ENCODE measurements at regions not wholly inside any gene's neighbourhood (a gene's known extent, or its start where the extent isn't known, plus 50 kb on each side); places are given as distances from the start of the nearest gene placed in this dataset.

- DNase-seq (ENCODE audit: low spot score) = no peak
Measured at GRCh38 chr6:14713008-14713960, 532.6 kb upstream of the JARID2 start.

- DNase-seq (ENCODE audit: low spot score) = no peak
Measured at GRCh38 chr6:14713966-14714631, 531.8 kb upstream of the JARID2 start.

GRCh38 chr6:14715076-14715475 is 530.8 kb upstream of the JARID2 start:
- no peak for DNase-seq (ENCODE audit: low spot score)

GRCh38 chr6:14716499-14717146 is 529.2 kb upstream of the JARID2 start:
- no peak for DNase-seq (ENCODE audit: low spot score)

DNA sequence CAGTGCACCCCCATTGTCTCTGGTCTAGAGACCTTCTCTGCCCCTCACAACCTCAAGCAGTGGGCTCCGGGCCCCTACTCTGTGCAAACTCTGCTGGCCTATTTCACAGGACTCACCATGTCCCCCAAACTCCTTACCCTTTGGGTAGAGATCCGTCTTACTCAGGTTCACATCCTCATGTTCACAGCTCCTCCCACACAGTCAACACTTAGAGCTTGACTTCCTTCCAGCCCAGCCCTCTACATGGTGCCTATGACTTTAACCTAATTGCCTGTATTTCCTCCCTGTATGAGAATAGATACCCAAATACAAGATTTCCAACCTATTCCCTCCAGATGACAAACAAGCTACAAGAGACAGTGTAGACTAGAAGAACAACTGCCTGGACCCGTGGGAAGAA is 528.6 kb upstream of the JARID2 start:
- no peak for DNase-seq (ENCODE audit: low spot score)

DNA sequence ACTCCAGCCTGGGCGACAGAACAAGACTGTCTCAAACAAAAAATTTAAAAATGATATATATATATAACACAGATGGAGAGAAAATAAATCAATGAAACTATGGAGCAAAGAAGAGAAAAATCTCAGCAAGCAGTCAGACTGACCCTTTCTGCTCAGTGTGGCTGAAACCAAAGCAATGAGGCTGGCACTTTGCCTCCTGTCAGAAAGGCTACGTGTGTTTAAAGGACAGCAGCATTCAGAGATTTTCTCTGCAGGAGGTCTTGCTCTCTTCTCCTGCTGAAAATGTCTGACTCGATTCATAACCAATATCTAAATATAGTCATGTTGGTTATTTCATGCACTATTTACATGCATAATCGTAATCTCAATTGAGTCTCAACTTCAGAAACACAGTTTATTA is 527.0 kb upstream of the JARID2 start:
- DNase-seq (ENCODE audit: low spot score) = no peak

DNA sequence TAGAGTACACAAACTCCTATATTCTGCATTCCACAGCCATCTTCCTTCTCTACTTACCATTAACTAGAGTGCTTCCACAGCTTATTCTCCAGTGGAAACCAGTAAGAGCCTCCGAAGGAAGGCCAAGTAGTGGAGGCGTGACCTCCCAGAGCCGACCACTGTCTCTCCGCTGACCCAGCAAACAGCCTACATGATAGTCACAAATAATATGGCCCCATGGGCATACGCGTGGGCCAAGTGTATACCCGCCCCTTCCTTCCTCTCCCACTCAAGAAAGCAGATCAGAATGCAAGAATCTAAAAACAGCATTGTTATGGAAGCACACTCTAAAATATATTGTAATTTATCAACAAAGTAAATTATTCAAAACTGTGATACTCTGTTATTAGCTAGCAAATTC is 526.6 kb upstream of the JARID2 start:
- DNase-seq (ENCODE audit: low spot score) = no peak

DNA sequence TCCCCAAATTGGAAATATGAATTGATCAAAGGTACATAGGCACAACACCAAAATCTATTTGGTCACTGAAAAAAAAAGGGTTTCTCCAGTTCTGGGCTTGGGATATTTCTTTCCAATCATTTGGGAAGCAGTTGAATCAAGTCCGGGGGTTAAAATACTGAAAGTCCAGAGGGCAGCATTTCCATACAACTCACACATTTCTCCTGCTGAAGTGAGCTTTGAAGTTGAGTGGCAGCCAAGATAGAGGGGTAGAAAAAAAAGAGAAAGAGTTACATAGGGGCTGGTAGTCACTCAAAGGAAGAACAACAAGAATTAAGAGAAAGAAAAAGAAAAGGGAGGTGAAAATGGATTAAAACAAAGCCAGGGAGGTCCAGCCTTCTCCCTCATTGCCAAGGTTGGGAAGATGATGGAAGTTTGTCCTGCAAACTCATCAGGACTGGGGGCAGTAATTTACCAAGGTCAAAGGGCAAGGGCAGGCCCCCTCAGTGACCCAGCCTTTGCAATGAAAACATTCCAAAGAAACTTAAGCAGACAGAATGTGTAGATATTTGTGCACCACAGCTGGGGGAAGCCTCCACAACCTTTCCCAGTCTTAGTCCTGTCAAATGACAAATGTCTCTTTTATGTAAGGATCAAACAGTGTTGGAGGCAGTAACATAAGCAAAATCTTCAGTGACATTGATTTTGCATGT is 525.3 kb upstream of the JARID2 start:
- no peak for DNase-seq (ENCODE audit: low spot score)

DNA sequence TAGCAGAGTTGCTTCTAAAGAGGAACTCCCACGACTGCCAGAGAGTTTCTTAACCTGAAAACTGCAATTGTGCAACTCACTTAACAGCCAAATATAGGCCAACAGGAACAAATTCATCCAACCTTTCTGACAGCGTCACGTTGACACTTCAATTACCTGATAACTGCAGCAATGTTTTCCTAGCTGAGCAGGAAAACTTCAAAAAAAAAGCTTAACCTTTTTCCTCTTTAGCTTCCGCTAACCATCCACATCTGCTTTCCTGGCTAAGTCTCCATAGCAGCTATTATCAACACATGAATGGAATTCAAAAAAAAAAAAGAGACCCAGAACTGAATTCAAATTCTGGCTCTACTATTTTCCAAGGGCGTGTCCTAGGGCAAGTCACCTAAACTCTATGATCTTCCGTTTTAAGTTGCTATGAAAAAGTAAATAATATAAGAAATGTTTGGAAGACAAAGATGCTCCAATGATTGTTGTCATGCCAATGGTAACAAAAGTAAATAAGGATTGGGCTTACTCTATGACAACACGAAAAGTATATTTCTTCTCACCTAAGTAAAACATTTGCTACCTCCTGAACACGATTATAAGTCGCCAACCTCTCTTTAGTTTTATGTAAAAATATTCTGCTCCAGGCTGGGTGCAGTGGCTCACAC is 524.6 kb upstream of the JARID2 start:
- DNase-seq (ENCODE audit: low spot score) = no peak

- DNase-seq (ENCODE audit: low spot score) = no peak
Measured at GRCh38 chr6:14722001-14722562, 523.8 kb upstream of the JARID2 start.

- DNase-seq (ENCODE audit: low spot score) = no peak
Measured at GRCh38 chr6:14722704-14723103, 523.2 kb upstream of the JARID2 start.

DNA sequence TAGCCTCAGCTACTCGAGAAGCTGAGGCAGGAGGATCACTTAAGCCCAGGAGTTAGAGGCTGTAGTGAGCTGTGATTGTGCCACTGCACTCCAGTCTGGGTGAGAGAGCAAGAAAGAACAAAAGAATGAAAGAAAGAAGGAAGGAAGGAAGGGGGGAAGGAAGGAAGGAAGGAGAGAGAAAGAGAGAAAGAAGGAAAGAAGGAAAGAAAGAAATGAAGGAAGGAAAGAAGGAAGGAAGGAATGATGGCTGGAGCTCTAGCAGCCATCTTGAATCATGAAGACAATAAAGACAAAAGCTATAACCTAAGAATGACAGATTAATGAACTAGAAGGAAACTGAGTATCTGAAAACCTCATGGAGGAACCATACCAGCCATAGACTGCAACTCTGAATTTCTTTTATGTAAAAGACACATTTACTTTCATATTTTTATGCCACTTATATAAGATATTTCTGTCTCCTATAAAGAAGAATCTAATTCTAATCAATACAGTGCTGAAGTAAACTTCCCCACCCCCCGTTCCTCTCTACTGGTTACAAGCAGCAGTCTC is 522.3 kb upstream of the JARID2 start:
- no peak for DNase-seq (ENCODE audit: low spot score)

DNA sequence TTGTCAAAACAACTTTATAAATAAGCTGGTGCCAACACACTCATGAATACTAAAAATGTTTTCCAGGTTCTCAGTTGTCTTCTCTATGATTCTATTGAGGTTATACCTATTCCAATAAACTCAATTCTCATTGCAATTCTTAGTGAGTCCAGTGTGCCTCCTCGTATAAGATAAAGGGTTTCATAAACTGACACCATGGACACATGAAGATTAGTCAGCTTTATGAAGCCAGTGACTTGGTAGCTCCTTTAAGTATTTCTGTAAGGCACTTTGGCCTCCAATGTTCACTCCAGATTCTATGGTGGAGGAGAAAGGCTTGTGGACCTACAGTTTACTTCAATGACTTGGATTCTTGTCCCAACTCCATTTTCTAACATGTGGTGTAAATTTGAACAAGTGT is 521.3 kb upstream of the JARID2 start:
- DNase-seq (ENCODE audit: low spot score) = no peak

GRCh38 chr6:14726816-14727493 is 518.9 kb upstream of the JARID2 start:
- no peak for DNase-seq (ENCODE audit: low spot score)

- no peak for DNase-seq (ENCODE audit: low spot score)
Measured at GRCh38 chr6:14727494-14728395, 518.1 kb upstream of the JARID2 start.

- no peak for DNase-seq (ENCODE audit: low spot score)
Measured at GRCh38 chr6:14728396-14729024, 517.4 kb upstream of the JARID2 start.

DNA sequence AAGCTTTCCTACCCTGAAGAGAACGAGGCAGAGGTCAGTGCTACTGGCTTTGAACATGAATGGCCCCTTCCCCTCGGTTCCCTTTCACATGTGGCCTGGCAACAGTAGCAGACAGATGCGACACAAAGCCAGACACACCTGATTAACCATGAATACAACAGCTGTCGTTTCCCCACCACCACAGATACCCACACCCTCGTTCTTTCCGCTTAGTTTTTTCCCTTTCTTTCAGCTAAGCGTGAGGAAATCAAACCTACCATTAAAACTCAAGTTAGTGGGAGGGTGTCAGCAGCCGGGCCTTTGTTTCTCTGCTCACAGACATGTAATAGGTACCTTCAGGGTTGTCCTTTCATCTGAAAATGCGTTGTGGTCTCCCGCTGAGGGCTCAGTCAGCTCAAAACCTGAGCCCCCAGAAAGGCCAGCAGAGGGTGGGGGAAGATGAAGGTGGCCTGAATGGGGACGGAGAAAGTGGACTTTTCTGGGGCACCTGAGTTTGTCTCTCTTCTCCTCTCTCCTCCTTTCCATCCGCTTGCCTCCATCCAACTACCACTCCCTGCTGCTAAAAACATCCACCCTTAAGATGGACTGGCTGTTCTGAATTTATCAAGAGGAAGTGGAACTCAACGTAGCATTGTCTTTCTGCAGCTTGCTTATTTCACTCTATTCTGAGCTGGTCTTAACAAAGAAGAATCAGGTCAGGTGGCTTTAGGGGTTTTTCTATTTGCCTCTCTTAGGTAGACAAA is 516.6 kb upstream of the JARID2 start:
- DNase-seq (ENCODE audit: low spot score) = no peak

DNA sequence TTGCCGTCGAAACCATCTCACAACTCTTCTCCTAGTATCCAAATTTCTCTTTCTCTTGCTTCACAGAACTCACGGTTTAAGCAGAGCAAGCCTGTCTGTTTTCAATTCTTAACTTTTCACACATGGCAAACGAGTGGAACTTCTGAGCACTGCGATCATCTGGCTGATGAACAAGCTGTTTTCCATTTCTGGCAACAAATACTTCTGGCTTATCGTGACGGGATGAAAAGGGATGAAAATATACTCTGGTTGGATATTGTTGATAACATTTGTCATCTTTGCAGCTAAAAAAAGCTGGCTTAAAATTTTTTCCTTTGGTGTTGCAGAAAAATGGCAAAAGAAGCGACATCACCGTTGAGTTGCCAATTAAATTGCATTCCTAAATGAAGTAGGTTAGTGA is 515.2 kb upstream of the JARID2 start:
- DNase-seq (ENCODE audit: low spot score) = no peak

Data from LoVo (cell line).